Prostate gland (tissue), 2 donors: ENCODE measurements at regions not wholly inside any gene's neighbourhood (a gene's known extent, or its start where the extent isn't known, plus 50 kb on each side); places are given as distances from the start of the nearest gene placed in this dataset.

Source experiments
- POLR2AphosphoS5 ChIP-seq: sonication (generic); formaldehyde crosslinking; IDR thresholded peaks from one replicate; pipeline ENCODE4 v1.6.1; 2017; ENCODE audit warnings: antibody characterized with exemption
- TF ChIP-seq, protein P1 (sequence below), 4 experiments: fragments of 200-600 bp in 2 of 4; fragments of 450-650 bp in 2 of 4; sonication (generic) in 2 of 4; IDR thresholded peaks; 1 replicate in 3 of 4; 2 replicates in 1 of 4; pipeline ENCODE4 v1.5.1; 2016 to 2019; ENCODE audit warnings: antibody characterized with exemption in 4 of 4, mild to moderate bottlenecking in 2 of 4, moderate library complexity in 2 of 4

DNA sequence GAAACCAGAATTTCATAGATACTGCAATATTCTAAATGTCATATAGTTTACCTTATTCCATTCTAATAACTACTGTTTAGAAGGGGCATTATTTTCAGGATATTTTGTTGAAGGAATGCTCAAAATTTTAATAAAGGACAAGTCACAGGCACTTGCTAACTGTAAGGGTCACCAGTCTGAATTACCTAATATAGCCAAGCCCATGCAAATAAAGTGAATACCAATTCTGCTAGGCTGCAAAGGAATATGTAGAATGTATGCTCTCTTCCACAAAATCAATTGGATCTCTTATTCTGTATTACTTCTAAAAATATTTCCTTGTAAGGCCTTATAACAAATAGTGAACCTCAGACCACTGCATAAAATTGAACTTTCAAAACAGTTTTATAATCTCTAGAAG is 52.3 kb upstream of the FAT4 start:
- TF ChIP-seq POLR2AphosphoS5: no peak
- TF ChIP-seq, protein P1, sequence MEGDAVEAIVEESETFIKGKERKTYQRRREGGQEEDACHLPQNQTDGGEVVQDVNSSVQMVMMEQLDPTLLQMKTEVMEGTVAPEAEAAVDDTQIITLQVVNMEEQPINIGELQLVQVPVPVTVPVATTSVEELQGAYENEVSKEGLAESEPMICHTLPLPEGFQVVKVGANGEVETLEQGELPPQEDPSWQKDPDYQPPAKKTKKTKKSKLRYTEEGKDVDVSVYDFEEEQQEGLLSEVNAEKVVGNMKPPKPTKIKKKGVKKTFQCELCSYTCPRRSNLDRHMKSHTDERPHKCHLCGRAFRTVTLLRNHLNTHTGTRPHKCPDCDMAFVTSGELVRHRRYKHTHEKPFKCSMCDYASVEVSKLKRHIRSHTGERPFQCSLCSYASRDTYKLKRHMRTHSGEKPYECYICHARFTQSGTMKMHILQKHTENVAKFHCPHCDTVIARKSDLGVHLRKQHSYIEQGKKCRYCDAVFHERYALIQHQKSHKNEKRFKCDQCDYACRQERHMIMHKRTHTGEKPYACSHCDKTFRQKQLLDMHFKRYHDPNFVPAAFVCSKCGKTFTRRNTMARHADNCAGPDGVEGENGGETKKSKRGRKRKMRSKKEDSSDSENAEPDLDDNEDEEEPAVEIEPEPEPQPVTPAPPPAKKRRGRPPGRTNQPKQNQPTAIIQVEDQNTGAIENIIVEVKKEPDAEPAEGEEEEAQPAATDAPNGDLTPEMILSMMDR (IDR thresholded peaks at IDR 0.05): no peak
